Upper lobe of left lung (tissue), 4 donors: ENCODE measurements at regions not wholly inside any gene's neighbourhood (a gene's known extent, or its start where the extent isn't known, plus 50 kb on each side); places are given as distances from the start of the nearest gene placed in this dataset.

Experiments
- EP300 ChIP-seq, 4 donors: sonication (generic); formaldehyde crosslinking; IDR thresholded peaks; one replicate each; pipeline ENCODE4 v1.5.1; 2017; ENCODE audit warnings: antibody characterized with exemption in 4 of 4, control low read depth in 2 of 4
- POLR2AphosphoS5 ChIP-seq, 2 donors: sonication (generic); formaldehyde crosslinking; IDR thresholded peaks; one replicate each; pipeline ENCODE4 v1.5.1; 2017; ENCODE audit warnings: antibody characterized with exemption in 2 of 2
- TF ChIP-seq, protein P1 (sequence below), 6 experiments: fragments of 450-650 bp in 4 of 6; fragments of 200-600 bp in 2 of 6; sonication (generic) in 2 of 6; IDR thresholded peaks; one replicate each; pipeline ENCODE4 v1.5.1; 2016 to 2019; ENCODE audit warnings: antibody characterized with exemption in 6 of 6

DNA sequence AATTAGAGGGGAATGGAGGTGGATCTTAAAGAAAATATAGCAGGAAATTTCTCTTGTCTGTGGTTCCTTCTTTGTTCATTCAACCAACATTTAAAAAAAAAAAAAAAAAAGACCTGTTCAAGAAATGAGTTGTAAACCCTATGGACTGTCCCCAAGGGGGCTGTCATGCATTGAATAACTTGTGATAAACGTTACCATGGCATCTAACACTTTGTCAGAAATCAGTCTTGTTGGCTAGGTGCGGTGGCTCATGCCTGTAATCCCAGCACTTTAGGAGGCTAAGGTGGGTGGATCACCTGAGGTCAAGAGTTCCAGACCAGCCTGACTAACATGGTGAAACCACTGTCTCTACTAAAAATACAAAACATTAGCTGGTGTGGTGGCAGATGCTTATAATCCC is 381.7 kb downstream of the BCKDHB start:
- TF ChIP-seq, protein P1, sequence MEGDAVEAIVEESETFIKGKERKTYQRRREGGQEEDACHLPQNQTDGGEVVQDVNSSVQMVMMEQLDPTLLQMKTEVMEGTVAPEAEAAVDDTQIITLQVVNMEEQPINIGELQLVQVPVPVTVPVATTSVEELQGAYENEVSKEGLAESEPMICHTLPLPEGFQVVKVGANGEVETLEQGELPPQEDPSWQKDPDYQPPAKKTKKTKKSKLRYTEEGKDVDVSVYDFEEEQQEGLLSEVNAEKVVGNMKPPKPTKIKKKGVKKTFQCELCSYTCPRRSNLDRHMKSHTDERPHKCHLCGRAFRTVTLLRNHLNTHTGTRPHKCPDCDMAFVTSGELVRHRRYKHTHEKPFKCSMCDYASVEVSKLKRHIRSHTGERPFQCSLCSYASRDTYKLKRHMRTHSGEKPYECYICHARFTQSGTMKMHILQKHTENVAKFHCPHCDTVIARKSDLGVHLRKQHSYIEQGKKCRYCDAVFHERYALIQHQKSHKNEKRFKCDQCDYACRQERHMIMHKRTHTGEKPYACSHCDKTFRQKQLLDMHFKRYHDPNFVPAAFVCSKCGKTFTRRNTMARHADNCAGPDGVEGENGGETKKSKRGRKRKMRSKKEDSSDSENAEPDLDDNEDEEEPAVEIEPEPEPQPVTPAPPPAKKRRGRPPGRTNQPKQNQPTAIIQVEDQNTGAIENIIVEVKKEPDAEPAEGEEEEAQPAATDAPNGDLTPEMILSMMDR (IDR thresholded peaks at IDR 0.05): no peak
- no peak for TF ChIP-seq EP300 (IDR thresholded peaks at IDR 0.05)
- TF ChIP-seq POLR2AphosphoS5 (IDR thresholded peaks at IDR 0.05): no peak
